ENCODE measurements at regions not wholly inside any gene's neighbourhood (a gene's known extent, or its start where the extent isn't known, plus 50 kb on each side); places are given as distances from the start of the nearest gene placed in this dataset.
"Not testable (repeated sequence)": the region's sequence is repeated elsewhere in the genome, so short reads cannot be mapped to it uniquely, and the experiment has no call there.

- no peak for DNase-seq (ENCODE audit: low read depth in 2 of 2)
Measured at GRCh38 chr4:111399623-111400022, 745.6 kb upstream of the FAM241A start.

- DNase-seq (ENCODE audit: low read depth in 2 of 2): no peak
Measured at GRCh38 chr4:111400741-111401140, 744.5 kb upstream of the FAM241A start.

GRCh38 chr4:111404673-111405072 lies 740.6 kb upstream of the FAM241A start:
- no peak for DNase-seq (ENCODE audit: low read depth in 2 of 2)

- no peak for DNase-seq (ENCODE audit: low read depth in 2 of 2)
Measured at GRCh38 chr4:111405989-111406388, 739.3 kb upstream of the FAM241A start.

- no peak for DNase-seq (ENCODE audit: low read depth in 2 of 2)
Measured at GRCh38 chr4:111410571-111410970, 734.7 kb upstream of the FAM241A start.

GRCh38 chr4:111417521-111417920 lies 727.7 kb upstream of the FAM241A start:
- no peak for DNase-seq (ENCODE audit: low read depth in 2 of 2)

GRCh38 chr4:111433441-111433840 lies 711.8 kb upstream of the FAM241A start:
- no peak for DNase-seq (ENCODE audit: low read depth in 2 of 2)

GRCh38 chr4:111434586-111434985 lies 710.7 kb upstream of the FAM241A start:
- no peak for DNase-seq (ENCODE audit: low read depth in 2 of 2)

- no peak for DNase-seq (ENCODE audit: low read depth in 2 of 2)
Measured at GRCh38 chr4:111435986-111436744, 709.1 kb upstream of the FAM241A start.

- no peak for DNase-seq (ENCODE audit: low read depth in 2 of 2)
Measured at GRCh38 chr4:111441687-111442086, 703.6 kb upstream of the FAM241A start.

GRCh38 chr4:111444836-111445235 lies 700.4 kb upstream of the FAM241A start:
- DNase-seq (ENCODE audit: low read depth in 2 of 2): not testable (repeated sequence)

GRCh38 chr4:111449657-111450056 lies 695.6 kb upstream of the FAM241A start:
- DNase-seq (ENCODE audit: low read depth in 2 of 2): no peak

GRCh38 chr4:111450867-111451266 lies 694.4 kb upstream of the FAM241A start:
- no peak for DNase-seq (ENCODE audit: low read depth in 2 of 2)

GRCh38 chr4:111453216-111453615 lies 692.0 kb upstream of the FAM241A start:
- no peak for DNase-seq (ENCODE audit: low read depth in 2 of 2)

- no peak for DNase-seq (ENCODE audit: low read depth in 2 of 2)
Measured at GRCh38 chr4:111454961-111455360, 690.3 kb upstream of the FAM241A start.

GRCh38 chr4:111464251-111465045 lies 680.8 kb upstream of the FAM241A start:
- no peak for DNase-seq (ENCODE audit: low read depth in 2 of 2)

GRCh38 chr4:111466811-111467604 lies 678.2 kb upstream of the FAM241A start:
- no peak for DNase-seq (ENCODE audit: low read depth in 2 of 2)

- no peak for DNase-seq (ENCODE audit: low read depth in 2 of 2)
Measured at GRCh38 chr4:111475001-111475400, 670.3 kb upstream of the FAM241A start.

GRCh38 chr4:111475666-111476065 lies 669.6 kb upstream of the FAM241A start:
- DNase-seq (ENCODE audit: low read depth in 2 of 2): no peak

GRCh38 chr4:111480510-111480909 lies 664.7 kb upstream of the FAM241A start:
- no peak for DNase-seq (ENCODE audit: low read depth in 2 of 2)

- DNase-seq (ENCODE audit: low read depth in 2 of 2): no peak
Measured at GRCh38 chr4:111483375-111484169, 661.7 kb upstream of the FAM241A start.

Measured in stimulated activated CD4-positive, alpha-beta T cell treated with anti-CD3 and anti-CD28 coated beads, Interleukin-15, amount 100 ng/mL, for 48 hours (primary cell).